OCI-LY1 (cell line): ENCODE measurements at regions not wholly inside any gene's neighbourhood (a gene's known extent, or its start where the extent isn't known, plus 50 kb on each side); places are given as distances from the start of the nearest gene placed in this dataset.

Experiments
- H2AFZ ChIP-seq: fragments of 200-600 bp; sonication (generic), shearing (Covaris generic); 2 replicates; pipeline ENCODE4 v1.6.0; 2014; ENCODE audit warnings: antibody characterized with exemption, mild to moderate bottlenecking, low read length
- H3F3A ChIP-seq: fragments of 200-600 bp; sonication (generic), shearing (Covaris generic); 2 replicates; pipeline ENCODE4 v1.6.0; 2014; ENCODE audit warnings: mild to moderate bottlenecking, antibody characterized with exemption, low read length, moderate library complexity; ENCODE audit not compliant: insufficient read depth
- H3K27ac ChIP-seq: fragments of 200-600 bp; sonication (generic); 2 replicates; pipeline ENCODE4 v1.5.1; 2014; ENCODE audit warnings: low read length, mixed run types, mild to moderate bottlenecking, low read depth; ENCODE audit not compliant: poor library complexity, severe bottlenecking
- H3K27me3 ChIP-seq: fragments of 200-600 bp; sonication (generic); 2 replicates; pipeline ENCODE4 v1.6.0; 2014; ENCODE audit warnings: antibody characterized with exemption, mild to moderate bottlenecking, low read length, moderate library complexity; ENCODE audit not compliant: insufficient read depth
- H3K36me3 ChIP-seq: fragments of 200-600 bp; sonication (generic); 2 replicates; pipeline ENCODE4 v1.6.1; 2014; ENCODE audit warnings: mild to moderate bottlenecking, antibody characterized with exemption, low read length, moderate library complexity, mixed read lengths; ENCODE audit not compliant: insufficient read depth
- H3K4me1 ChIP-seq: fragments of 200-600 bp; sonication (generic); 2 replicates; pipeline ENCODE4 v1.5.1; 2014; ENCODE audit warnings: mild to moderate bottlenecking, low read length, moderate library complexity; ENCODE audit not compliant: insufficient read depth, severe bottlenecking
- H3K4me2 ChIP-seq: fragments of 200-600 bp; sonication (generic), shearing (Covaris generic); 2 replicates; pipeline ENCODE4 v1.6.1; 2014; ENCODE audit warnings: low read length
- H3K4me3 ChIP-seq: fragments of 200-600 bp; sonication (generic); 2 replicates; pipeline ENCODE4 v1.5.1; 2014; ENCODE audit warnings: low read length, low read depth, mild to moderate bottlenecking, mixed read lengths; ENCODE audit not compliant: poor library complexity, severe bottlenecking
- H3K79me2 ChIP-seq: fragments of 200-600 bp; shearing (Covaris generic); 2 replicates; pipeline ENCODE4 v1.6.1; 2016; ENCODE audit warnings: mixed run types, low read length, mixed read lengths; ENCODE audit not compliant: insufficient read depth
- H3K9ac ChIP-seq: fragments of 200-600 bp; sonication (generic), shearing (Covaris generic); 2 replicates; pipeline ENCODE4 v1.6.1; 2014; ENCODE audit warnings: mild to moderate bottlenecking, low read length, mixed read lengths
- H3K9me2 ChIP-seq: fragments of 200-600 bp; sonication (generic), shearing (Covaris generic); 2 replicates; pipeline ENCODE4 v1.6.1; 2014; ENCODE audit warnings: low read depth, mild to moderate bottlenecking, low read length, mixed read lengths
- H3K9me3 ChIP-seq: fragments of 200-600 bp; shearing (Covaris generic); 2 replicates; pipeline ENCODE4 v1.6.1; 2014; ENCODE audit warnings: low read length, mixed read lengths
- H4K20me1 ChIP-seq: fragments of 200-600 bp; sonication (generic), shearing (Covaris generic); 2 replicates; pipeline ENCODE4 v1.6.0; 2016; ENCODE audit warnings: mild to moderate bottlenecking, low read length; ENCODE audit not compliant: insufficient read depth
- EZH2 ChIP-seq: fragments of 200-600 bp; sonication (generic), shearing (Covaris generic); IDR thresholded peaks from 2 replicates; pipeline ENCODE4 v1.8.0; 2017; ENCODE audit warnings: borderline replicate concordance, mixed run types, mild to moderate bottlenecking, antibody characterized with exemption, low read length, moderate library complexity, mixed read lengths
- TF ChIP-seq, protein P1 (sequence below): fragments of 200-600 bp; sonication (generic), shearing (Covaris generic); IDR thresholded peaks from 2 replicates; pipeline ENCODE4 v1.5.1; 2017; ENCODE audit warnings: mild to moderate bottlenecking, antibody characterized with exemption, low read length, moderate library complexity, mixed read lengths

- H4K20me1 ChIP-seq: no peaks in the 10 kb centered on the region
- no peak overlapping the region for H3K9ac ChIP-seq
- no peaks in the 10 kb centered on the region for H3K9me3 ChIP-seq
Observed at GRCh38 chr19:28838909-28839308, 374.0 kb downstream of the UQCRFS1 start.

DNA sequence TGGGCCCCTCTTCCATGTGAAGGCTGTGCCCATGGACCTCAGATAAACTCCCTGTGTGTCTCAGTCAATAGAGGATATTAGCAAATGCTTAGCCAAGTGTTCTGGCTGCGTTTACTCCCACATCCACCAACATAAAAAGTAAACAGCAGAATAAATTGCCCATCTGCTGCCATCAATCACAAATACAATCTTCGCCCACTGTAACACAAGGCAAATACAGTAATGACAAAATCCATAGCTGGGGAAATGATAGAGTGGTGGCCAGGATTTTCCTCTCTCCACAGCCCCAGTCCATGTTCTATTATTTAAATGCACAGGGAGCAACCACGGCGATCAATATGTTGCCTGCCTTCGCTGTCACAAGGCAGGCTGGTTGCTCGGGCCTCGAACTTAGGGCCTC, 376.5 kb downstream of the UQCRFS1 start:
- no peaks in the 10 kb centered on the region for H3K27me3 ChIP-seq
- no peaks in the 10 kb centered on the region for H4K20me1 ChIP-seq
- H3K9me3 ChIP-seq: no peaks in the 10 kb centered on the region
- no peaks in the 10 kb centered on the region for H3K4me1 ChIP-seq
- no peaks in the 10 kb centered on the region for H3K79me2 ChIP-seq
- H3F3A ChIP-seq: no peaks in the 10 kb centered on the region
- no peak for TF ChIP-seq EZH2
- TF ChIP-seq, protein P1, sequence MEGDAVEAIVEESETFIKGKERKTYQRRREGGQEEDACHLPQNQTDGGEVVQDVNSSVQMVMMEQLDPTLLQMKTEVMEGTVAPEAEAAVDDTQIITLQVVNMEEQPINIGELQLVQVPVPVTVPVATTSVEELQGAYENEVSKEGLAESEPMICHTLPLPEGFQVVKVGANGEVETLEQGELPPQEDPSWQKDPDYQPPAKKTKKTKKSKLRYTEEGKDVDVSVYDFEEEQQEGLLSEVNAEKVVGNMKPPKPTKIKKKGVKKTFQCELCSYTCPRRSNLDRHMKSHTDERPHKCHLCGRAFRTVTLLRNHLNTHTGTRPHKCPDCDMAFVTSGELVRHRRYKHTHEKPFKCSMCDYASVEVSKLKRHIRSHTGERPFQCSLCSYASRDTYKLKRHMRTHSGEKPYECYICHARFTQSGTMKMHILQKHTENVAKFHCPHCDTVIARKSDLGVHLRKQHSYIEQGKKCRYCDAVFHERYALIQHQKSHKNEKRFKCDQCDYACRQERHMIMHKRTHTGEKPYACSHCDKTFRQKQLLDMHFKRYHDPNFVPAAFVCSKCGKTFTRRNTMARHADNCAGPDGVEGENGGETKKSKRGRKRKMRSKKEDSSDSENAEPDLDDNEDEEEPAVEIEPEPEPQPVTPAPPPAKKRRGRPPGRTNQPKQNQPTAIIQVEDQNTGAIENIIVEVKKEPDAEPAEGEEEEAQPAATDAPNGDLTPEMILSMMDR: no peak
- H3K9me2 ChIP-seq: no peaks in the 10 kb centered on the region
- H3K4me3 ChIP-seq: no peak overlapping the region
- no peak overlapping the region for H2AFZ ChIP-seq
- no peak overlapping the region for H3K27ac ChIP-seq
- no peaks in the 10 kb centered on the region for H3K36me3 ChIP-seq
- H3K4me2 ChIP-seq: no peak overlapping the region
- H3K9ac ChIP-seq: no peak overlapping the region

More at GRCh38 chr19:28838909-28839308, 374.0 kb downstream of the UQCRFS1 start:
- H3K4me1 ChIP-seq: no peaks in the 10 kb centered on the region
- no peak overlapping the region for H3K4me3 ChIP-seq
- H3K79me2 ChIP-seq: no peaks in the 10 kb centered on the region
- no peak overlapping the region for H3K27ac ChIP-seq
- H3K9me2 ChIP-seq: no peaks in the 10 kb centered on the region
- no peak overlapping the region for H3K4me2 ChIP-seq
- no peaks in the 10 kb centered on the region for H3F3A ChIP-seq
- no peak overlapping the region for H2AFZ ChIP-seq
- TF ChIP-seq, protein P1: no peak
- no peak for TF ChIP-seq EZH2
- H3K36me3 ChIP-seq: no peaks in the 10 kb centered on the region
- H3K27me3 ChIP-seq: no peaks in the 10 kb centered on the region

GRCh38 chr19:28834996-28835395, 378.0 kb downstream of the UQCRFS1 start:
- Histone ChIP-seq H3K4me1 (no peaks in the 10 kb centered on the region), H3K9me3 (no peaks in the 10 kb centered on the region), H3K9me2 (no peaks in the 10 kb centered on the region), H3K4me3 (no peak overlapping the region), H3K36me3 (no peaks in the 10 kb centered on the region), H3K27me3 (no peaks in the 10 kb centered on the region), H4K20me1 (no peaks in the 10 kb centered on the region), H3K4me2 (no peak overlapping the region), H2AFZ (no peak overlapping the region), H3K27ac (no peak overlapping the region), H3K79me2 (no peaks in the 10 kb centered on the region), H3F3A (no peaks in the 10 kb centered on the region), H3K9ac (no peak overlapping the region)
- TF ChIP-seq, protein P1: no peak
- TF ChIP-seq EZH2: no peak
